ENCODE measurements at regions not wholly inside any gene's neighbourhood (a gene's known extent, or its start where the extent isn't known, plus 50 kb on each side); places are given as distances from the start of the nearest gene placed in this dataset.
"Not testable (repeated sequence)": the region's sequence is repeated elsewhere in the genome, so short reads cannot be mapped to it uniquely, and the experiment has no call there.

- not testable (repeated sequence) for TF ChIP-seq IRF2 (CRISPR knock-in tag; IDR thresholded peaks at IDR 0.05; ENCODE audit: borderline replicate concordance, low read depth); CTCF (IDR thresholded peaks at IDR 0.05); CREB1 (CRISPR knock-in tag; IDR thresholded peaks at IDR 0.05); GRHL2 (CRISPR knock-in tag; IDR thresholded peaks at IDR 0.05; ENCODE audit: insufficient replicate concordance, severe bottlenecking); FOXJ3 (CRISPR knock-in tag; IDR thresholded peaks at IDR 0.05; ENCODE audit: borderline replicate concordance); PRRX2 (CRISPR knock-in tag; IDR thresholded peaks at IDR 0.05); MXD4 (CRISPR knock-in tag; IDR thresholded peaks at IDR 0.05; ENCODE audit: borderline replicate concordance); USF1 (CRISPR knock-in tag; IDR thresholded peaks at IDR 0.05); TCF7 (CRISPR knock-in tag; IDR thresholded peaks at IDR 0.05; ENCODE audit: low read depth); ATF3 (CRISPR knock-in tag; conservative IDR thresholded peaks at IDR 0.05); PRDM15 (CRISPR knock-in tag; IDR thresholded peaks at IDR 0.05); JUN (CRISPR knock-in tag; IDR thresholded peaks at IDR 0.05)
- TF ChIP-seq, protein P1, sequence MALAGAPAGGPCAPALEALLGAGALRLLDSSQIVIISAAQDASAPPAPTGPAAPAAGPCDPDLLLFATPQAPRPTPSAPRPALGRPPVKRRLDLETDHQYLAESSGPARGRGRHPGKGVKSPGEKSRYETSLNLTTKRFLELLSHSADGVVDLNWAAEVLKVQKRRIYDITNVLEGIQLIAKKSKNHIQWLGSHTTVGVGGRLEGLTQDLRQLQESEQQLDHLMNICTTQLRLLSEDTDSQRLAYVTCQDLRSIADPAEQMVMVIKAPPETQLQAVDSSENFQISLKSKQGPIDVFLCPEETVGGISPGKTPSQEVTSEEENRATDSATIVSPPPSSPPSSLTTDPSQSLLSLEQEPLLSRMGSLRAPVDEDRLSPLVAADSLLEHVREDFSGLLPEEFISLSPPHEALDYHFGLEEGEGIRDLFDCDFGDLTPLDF (CRISPR knock-in tag; IDR thresholded peaks at IDR 0.05), result not testable (repeated sequence)
- TF ChIP-seq, protein P2, sequence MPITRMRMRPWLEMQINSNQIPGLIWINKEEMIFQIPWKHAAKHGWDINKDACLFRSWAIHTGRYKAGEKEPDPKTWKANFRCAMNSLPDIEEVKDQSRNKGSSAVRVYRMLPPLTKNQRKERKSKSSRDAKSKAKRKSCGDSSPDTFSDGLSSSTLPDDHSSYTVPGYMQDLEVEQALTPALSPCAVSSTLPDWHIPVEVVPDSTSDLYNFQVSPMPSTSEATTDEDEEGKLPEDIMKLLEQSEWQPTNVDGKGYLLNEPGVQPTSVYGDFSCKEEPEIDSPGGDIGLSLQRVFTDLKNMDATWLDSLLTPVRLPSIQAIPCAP (CRISPR knock-in tag; IDR thresholded peaks at IDR 0.05), result not testable (repeated sequence)
Measured at GRCh38 chr2:234876621-234877020, 75.2 kb upstream of the SH3BP4 start.

Measured in WTC11 (cell line).